ENCODE measurements at regions not wholly inside any gene's neighbourhood (a gene's known extent, or its start where the extent isn't known, plus 50 kb on each side); places are given as distances from the start of the nearest gene placed in this dataset.

DNA sequence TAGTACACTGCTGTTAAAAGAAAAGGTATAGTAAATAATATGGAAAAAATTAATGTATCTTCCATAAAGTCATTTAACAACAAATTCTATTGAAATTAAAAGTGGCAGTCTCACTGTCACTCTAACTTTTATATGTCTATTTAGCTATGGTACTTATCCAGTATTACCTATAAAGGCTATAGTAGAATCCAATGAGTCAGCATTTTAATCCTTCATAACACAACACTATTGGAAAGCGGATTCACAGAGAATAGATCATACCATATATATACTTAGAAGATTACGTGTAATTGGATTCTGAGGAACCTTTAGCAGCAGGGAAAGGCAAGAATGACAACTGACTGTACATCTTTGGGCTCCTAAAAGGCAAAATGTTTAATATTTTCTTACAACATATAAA, 1942.6 kb downstream of the PCDH7 start:
- Histone ChIP-seq H3K27ac (ENCODE audit: insufficient read depth, low read length) (no peak overlapping the region), H3K4me2 (ENCODE audit: extremely low read depth, insufficient read depth, low read length) (no peak overlapping the region), H4K20me1 (ENCODE audit: control insufficient read depth, extremely low read depth, insufficient read depth, low read length) (no peaks in the 10 kb centered on the region), H2AFZ (ENCODE audit: low read length) (no peak overlapping the region), H3K79me2 (ENCODE audit: control insufficient read depth, insufficient read depth, low read length) (no peaks in the 10 kb centered on the region), H3K4me3 (replicated peaks in 1 of 4; ENCODE audit: control extremely low read depth in 1 of 4, insufficient read depth in 1 of 4, low read depth in 3 of 4, low read length in 4 of 4) (no peak overlapping the region), H3K36me3 (ENCODE audit: control insufficient read depth, insufficient read depth, low read length) (no peaks in the 10 kb centered on the region), H3K9ac (ENCODE audit: insufficient read depth, low read length) (no peak overlapping the region), H3K27me3 (ENCODE audit: control insufficient read depth, insufficient read depth, low read length) (no peaks in the 10 kb centered on the region), H3K4me1 (ENCODE audit: control insufficient read depth, extremely low read depth, insufficient read depth, low read length) (no peaks in the 10 kb centered on the region), H3K9me3 (ENCODE audit: control insufficient read depth, insufficient read depth, low read depth, low read length) (no peaks in the 10 kb centered on the region)
- DNase-seq (ENCODE audit: low read depth in 2 of 2): no peak
- TF ChIP-seq, protein P1, sequence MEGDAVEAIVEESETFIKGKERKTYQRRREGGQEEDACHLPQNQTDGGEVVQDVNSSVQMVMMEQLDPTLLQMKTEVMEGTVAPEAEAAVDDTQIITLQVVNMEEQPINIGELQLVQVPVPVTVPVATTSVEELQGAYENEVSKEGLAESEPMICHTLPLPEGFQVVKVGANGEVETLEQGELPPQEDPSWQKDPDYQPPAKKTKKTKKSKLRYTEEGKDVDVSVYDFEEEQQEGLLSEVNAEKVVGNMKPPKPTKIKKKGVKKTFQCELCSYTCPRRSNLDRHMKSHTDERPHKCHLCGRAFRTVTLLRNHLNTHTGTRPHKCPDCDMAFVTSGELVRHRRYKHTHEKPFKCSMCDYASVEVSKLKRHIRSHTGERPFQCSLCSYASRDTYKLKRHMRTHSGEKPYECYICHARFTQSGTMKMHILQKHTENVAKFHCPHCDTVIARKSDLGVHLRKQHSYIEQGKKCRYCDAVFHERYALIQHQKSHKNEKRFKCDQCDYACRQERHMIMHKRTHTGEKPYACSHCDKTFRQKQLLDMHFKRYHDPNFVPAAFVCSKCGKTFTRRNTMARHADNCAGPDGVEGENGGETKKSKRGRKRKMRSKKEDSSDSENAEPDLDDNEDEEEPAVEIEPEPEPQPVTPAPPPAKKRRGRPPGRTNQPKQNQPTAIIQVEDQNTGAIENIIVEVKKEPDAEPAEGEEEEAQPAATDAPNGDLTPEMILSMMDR (conservative IDR thresholded peaks at IDR 0.05 in 1 of 2, IDR thresholded peaks at IDR 0.05 in 1 of 2; ENCODE audit: low read depth in 1 of 2, low read length in 2 of 2): no peak
- TF ChIP-seq EZH2 (IDR thresholded peaks at IDR 0.05; ENCODE audit: low read length, missing control alignments): no peak

DNA sequence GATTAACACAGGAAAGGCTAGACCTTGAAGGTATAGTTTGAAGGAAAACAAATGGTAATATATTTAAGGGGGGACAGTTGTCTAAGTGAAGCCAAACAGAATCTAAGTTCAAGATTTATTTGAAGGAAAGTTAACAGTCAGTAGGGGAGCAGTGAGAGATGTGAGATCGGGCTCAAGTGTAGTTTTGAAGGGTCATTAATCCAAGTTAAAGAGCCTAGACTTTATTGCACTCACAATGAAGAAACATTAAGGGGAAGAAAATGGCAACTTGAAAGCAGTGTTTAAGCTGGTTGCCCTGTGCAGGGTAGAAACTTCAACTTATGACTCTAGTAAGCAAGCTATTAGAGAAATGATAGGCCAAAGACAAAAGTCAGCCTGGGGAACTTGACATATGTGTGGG, 1952.2 kb downstream of the PCDH7 start:
- Histone ChIP-seq H2AFZ (ENCODE audit: low read length) (no peak overlapping the region), H3K4me1 (ENCODE audit: control insufficient read depth, extremely low read depth, insufficient read depth, low read length) (no peaks in the 10 kb centered on the region), H3K79me2 (ENCODE audit: control insufficient read depth, insufficient read depth, low read length) (no peaks in the 10 kb centered on the region), H4K20me1 (ENCODE audit: control insufficient read depth, extremely low read depth, insufficient read depth, low read length) (no peaks in the 10 kb centered on the region), H3K4me3 (replicated peaks in 1 of 4; ENCODE audit: control extremely low read depth in 1 of 4, insufficient read depth in 1 of 4, low read depth in 3 of 4, low read length in 4 of 4) (no peak overlapping the region), H3K27me3 (ENCODE audit: control insufficient read depth, insufficient read depth, low read length) (no peaks in the 10 kb centered on the region), H3K9me3 (ENCODE audit: control insufficient read depth, insufficient read depth, low read depth, low read length) (no peaks in the 10 kb centered on the region), H3K27ac (ENCODE audit: insufficient read depth, low read length) (no peak overlapping the region), H3K4me2 (ENCODE audit: extremely low read depth, insufficient read depth, low read length) (no peak overlapping the region), H3K9ac (ENCODE audit: insufficient read depth, low read length) (no peak overlapping the region), H3K36me3 (ENCODE audit: control insufficient read depth, insufficient read depth, low read length) (no peaks in the 10 kb centered on the region)
- no peak for TF ChIP-seq EZH2 (IDR thresholded peaks at IDR 0.05; ENCODE audit: low read length, missing control alignments)
- TF ChIP-seq, protein P1 (conservative IDR thresholded peaks at IDR 0.05 in 1 of 2, IDR thresholded peaks at IDR 0.05 in 1 of 2; ENCODE audit: low read depth in 1 of 2, low read length in 2 of 2): no peak
- no peak for DNase-seq (ENCODE audit: low read depth in 2 of 2)

DNA sequence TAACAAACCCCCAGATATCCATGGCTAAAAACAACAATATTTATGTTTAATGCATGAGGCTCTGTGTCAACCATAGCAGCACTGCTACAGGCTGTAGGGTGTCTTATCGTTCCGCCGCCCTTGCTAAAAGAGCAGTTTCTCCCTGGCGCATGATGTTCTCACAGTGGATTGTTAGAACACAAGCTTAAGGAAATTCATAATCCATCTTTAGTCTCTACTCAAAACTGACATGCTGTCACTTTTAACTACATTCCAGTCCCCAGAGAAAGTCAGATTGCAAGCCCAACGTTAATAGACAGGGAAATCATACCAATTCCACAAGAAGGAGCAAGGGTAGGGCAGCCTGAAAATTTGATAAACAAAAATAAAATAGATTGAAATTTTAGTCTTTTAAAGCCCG, 1960.8 kb downstream of the PCDH7 start:
- Histone ChIP-seq H2AFZ (ENCODE audit: low read length) (no peak overlapping the region), H3K4me1 (ENCODE audit: control insufficient read depth, extremely low read depth, insufficient read depth, low read length) (no peaks in the 10 kb centered on the region), H3K9ac (ENCODE audit: insufficient read depth, low read length) (no peak overlapping the region), H3K4me3 (replicated peaks in 1 of 4; ENCODE audit: control extremely low read depth in 1 of 4, insufficient read depth in 1 of 4, low read depth in 3 of 4, low read length in 4 of 4) (no peak overlapping the region), H3K27me3 (ENCODE audit: control insufficient read depth, insufficient read depth, low read length) (no peaks in the 10 kb centered on the region), H3K36me3 (ENCODE audit: control insufficient read depth, insufficient read depth, low read length) (no peaks in the 10 kb centered on the region), H3K9me3 (ENCODE audit: control insufficient read depth, insufficient read depth, low read depth, low read length) (no peaks in the 10 kb centered on the region), H3K4me2 (ENCODE audit: extremely low read depth, insufficient read depth, low read length) (no peak overlapping the region), H3K27ac (ENCODE audit: insufficient read depth, low read length) (no peak overlapping the region), H3K79me2 (ENCODE audit: control insufficient read depth, insufficient read depth, low read length) (no peaks in the 10 kb centered on the region), H4K20me1 (ENCODE audit: control insufficient read depth, extremely low read depth, insufficient read depth, low read length) (no peaks in the 10 kb centered on the region)
- DNase-seq (ENCODE audit: low read depth in 2 of 2): no peak
- TF ChIP-seq, protein P1 (conservative IDR thresholded peaks at IDR 0.05 in 1 of 2, IDR thresholded peaks at IDR 0.05 in 1 of 2; ENCODE audit: low read depth in 1 of 2, low read length in 2 of 2): no peak
- TF ChIP-seq EZH2 (IDR thresholded peaks at IDR 0.05; ENCODE audit: low read length, missing control alignments): no peak

Measured in fibroblast of lung (primary cell).